ENCODE measurements at regions not wholly inside any gene's neighbourhood (a gene's known extent, or its start where the extent isn't known, plus 50 kb on each side); places are given as distances from the start of the nearest gene placed in this dataset.
"Not testable (repeated sequence)": the region's sequence is repeated elsewhere in the genome, so short reads cannot be mapped to it uniquely, and the experiment has no call there.

DNA sequence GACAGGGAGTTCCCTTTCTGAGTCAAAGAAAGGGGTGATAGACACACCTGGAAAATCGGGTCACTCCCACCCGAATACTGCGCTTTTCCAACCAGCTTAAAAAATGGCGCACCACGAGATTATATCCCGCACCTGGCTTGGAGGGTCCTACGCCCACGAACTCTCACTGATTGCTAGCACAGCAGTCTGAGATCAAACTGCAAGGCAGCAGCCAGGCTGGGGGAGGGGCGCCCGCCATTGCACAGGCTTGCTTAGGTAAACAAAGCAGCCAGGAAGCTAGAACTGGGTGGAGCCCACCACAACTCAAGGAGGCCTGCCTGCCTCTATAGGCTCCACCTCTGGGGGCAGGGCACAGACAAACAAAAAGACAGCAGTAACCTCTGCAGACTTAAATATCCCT, 132.3 kb upstream of the ISL1 start:
- TF ChIP-seq, protein P1, sequence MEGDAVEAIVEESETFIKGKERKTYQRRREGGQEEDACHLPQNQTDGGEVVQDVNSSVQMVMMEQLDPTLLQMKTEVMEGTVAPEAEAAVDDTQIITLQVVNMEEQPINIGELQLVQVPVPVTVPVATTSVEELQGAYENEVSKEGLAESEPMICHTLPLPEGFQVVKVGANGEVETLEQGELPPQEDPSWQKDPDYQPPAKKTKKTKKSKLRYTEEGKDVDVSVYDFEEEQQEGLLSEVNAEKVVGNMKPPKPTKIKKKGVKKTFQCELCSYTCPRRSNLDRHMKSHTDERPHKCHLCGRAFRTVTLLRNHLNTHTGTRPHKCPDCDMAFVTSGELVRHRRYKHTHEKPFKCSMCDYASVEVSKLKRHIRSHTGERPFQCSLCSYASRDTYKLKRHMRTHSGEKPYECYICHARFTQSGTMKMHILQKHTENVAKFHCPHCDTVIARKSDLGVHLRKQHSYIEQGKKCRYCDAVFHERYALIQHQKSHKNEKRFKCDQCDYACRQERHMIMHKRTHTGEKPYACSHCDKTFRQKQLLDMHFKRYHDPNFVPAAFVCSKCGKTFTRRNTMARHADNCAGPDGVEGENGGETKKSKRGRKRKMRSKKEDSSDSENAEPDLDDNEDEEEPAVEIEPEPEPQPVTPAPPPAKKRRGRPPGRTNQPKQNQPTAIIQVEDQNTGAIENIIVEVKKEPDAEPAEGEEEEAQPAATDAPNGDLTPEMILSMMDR (IDR thresholded peaks at IDR 0.05), result not testable (repeated sequence)
- not testable (repeated sequence) for TF ChIP-seq EP300 (IDR thresholded peaks at IDR 0.05)

Data from suprapubic skin (tissue), 3 donors.